GM19463 (cell line): ENCODE measurements at regions not wholly inside any gene's neighbourhood (a gene's known extent, or its start where the extent isn't known, plus 50 kb on each side); places are given as distances from the start of the nearest gene placed in this dataset.
"Not testable (repeated sequence)": the region's sequence is repeated elsewhere in the genome, so short reads cannot be mapped to it uniquely, and the experiment has no call there.

ENCODE experiments used
- ATAC-seq: cut with Tn5 transposase; IDR thresholded peaks from one replicate; pipeline ENCODE4 v1.9.1; 2021; ENCODE audit warnings: mild to moderate bottlenecking, moderate library complexity; ENCODE audit not compliant: unreplicated experiment

DNA sequence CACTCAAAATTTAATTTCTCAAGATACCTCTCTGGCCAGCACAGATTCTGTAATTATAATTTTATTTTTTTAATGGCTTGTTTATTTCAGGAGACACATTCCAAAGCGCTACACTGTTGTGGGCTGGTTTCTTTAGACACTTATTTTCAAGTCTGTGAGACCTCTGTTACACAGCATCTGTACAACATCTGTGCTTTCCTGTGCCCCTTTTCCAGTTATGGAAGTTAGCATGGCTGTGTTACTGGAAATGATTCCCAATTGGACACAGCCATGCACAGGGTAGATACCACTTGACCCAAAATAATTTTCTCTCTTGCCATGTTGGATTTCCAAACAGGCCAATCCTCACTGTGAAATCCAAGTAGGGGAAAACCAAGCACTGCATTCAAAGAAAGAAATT, 172.3 kb upstream of the ADCY1 start:
- no peak for ATAC-seq

DNA sequence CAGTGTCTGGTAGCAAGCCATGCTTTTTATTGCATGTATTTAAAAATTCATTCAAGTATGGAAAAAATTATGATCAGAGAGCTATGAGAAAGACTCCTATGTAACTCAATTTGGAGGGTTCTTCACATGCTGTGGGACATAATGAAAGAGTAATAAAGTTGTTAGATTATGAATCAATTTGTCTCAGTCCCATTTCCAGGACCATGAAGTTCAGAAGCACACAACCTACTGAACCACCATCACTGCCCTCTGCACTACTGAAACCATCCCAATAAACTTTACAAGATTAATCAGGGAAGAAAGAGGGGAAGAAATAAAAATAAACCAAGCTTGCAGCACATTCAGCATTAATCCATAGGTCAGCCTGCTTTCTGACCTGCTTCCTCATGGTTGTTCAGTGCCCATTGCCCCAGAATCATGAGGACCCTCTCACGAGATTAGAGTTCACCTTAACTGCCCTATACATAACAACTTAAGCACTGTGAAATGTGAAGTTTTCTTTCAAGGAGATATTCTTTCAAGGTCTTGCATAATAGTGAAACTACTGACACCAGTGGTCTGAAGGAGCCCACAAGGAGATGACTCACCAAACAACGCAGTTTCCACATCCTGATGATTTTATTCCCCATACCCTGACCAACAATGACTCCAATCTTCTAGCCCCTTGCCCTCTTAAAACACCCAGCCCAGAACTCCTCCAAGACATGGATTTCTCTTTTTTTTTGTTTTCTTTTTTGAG, 171.5 kb upstream of the ADCY1 start:
- ATAC-seq = no peak

DNA sequence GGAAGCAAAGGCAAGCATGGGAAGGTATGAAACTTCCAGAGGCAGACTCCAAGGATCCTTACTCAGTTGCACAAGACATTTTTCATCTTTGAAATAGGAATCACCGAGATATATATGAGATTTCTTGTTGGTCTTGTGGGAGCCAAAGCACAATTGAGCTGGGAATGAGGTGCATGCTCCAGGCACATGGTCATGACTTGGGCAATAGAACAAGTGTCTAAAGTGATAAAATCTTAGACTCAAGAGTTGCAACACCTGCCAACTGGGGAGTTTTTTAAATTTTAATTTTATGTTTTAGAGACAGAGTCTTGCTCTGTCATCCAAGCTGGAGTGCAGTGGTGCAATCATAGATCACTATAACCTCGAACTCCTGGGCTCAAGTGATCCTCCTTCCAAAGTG, 169.5 kb upstream of the ADCY1 start:
- ATAC-seq = no peak

DNA sequence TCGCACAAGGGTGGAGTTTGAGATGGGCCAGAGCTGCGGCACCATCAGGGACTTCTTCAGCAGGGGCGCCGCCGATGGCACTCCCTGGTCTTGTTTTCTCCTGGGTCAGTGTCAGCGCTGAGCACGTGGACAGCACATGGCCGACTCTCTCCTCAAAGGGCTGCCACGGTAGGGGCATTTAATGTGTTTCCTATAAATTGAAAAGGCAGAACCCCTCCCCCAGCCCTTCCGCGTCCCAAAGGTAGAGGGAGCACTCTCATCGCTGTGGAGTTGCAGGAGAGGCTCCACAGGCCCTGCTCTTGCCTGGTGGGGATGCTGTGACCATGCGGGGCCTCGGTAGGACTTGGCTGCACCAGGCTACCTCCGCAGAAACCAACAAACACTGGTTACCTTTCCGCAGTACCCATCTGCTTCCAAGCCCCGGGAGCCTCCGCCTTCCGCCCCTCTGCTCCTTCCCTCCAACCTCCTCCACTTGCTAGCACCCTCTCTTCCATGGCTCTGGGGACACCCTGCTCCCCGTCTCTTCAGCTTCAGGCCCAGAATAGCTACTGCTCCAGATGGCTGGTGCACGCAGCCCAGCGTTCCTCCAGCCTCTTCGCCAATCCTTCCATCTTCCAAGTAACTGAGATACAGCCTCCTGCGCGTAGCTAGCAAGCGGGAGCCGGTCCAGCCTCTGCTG, 166.3 kb upstream of the ADCY1 start:
- ATAC-seq = no peak

DNA sequence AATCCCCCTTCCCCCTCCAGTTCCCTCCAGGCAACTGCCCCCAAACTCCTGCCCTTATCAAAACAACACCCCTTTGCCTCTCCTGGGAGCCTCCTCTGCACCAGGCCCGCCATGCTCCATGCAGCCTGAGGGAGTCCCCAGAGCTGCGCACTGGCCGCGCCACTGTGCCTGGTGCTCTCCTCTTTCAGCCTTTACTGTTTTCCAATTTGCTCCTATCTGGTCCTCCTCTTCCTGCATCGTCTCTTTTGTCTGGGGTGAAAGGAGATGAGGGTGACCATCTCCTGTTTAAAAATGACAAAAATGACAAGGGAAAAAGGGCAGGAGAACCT, 165.8 kb upstream of the ADCY1 start:
- ATAC-seq = no peak

DNA sequence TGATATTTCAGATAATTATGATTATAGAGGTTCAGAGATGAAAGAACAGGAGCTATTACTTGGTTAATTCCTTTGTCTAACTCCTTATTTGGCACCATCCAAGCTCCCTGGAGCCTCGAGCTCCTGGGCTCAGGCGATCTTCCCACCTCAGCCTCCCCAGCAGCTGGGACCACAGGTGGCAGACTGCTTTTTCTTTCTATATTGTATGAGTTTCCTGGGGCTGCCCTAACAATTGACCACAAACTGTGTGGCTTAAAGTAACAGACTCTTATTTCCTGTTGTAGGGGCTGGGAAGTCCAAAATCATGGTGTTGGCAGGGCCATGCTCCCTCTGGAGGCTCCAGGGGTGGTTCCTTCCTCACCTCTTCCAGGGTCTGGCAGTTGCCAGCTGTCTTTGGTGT, 163.3 kb upstream of the ADCY1 start:
- ATAC-seq = no peak

DNA sequence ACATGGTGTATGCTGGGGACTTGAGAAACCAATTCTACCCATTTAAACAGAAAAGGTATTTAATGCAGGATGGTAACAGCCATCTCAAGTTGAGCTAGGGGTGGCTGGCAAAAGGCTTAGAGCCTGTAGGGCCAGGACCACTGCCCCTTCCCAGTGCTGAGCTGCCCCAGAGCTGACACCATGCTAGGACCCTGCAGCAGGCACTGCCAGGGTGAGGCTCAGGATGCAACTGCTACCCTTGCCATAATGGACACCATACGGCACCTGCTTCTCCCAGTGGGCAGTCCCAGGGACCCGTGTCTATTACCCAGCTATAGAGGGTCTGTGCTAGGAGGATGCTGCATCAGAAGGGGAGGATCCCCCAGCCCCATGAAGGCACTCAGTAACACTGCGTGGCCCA, 160.7 kb upstream of the ADCY1 start:
- ATAC-seq = no peak

DNA sequence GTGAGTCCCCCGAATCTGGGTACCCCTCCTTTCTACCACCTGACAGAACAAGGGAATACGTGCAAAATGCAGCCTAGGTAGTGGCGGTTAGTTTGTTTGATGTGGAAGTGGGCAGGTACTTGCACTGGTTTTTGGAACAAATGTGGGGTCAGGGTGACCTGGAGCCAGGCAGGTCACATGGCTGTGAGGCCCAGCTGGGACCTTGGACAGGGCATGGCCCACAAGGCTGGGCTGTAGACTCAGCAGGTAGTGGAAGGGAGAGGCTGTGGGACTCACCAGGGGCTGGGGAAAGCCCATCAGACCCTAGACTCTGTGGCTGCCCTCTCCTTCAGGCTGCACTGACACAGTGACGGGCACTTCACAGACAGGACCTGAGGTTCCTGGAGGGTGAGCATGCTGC, 159.9 kb upstream of the ADCY1 start:
- no peak for ATAC-seq

DNA sequence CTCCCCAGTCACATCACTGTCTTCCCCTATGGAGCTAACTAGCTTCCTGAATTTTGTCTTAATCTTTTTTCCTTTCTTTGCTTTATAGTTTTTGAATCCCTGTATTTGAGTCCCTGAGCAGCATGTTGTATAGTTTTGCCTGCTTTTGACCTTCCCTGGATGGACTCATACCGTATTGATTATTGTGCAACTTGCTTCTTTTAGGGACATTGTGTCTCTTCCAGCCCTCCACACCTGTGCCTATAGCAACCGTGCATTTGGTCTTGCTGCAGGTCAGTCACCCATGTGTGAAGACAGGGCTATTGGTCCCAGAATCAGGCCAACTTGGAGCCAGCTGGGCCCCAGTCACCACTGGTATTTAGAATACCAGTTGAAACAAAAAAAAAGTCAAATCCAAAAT, 158.9 kb upstream of the ADCY1 start:
- no peak for ATAC-seq

DNA sequence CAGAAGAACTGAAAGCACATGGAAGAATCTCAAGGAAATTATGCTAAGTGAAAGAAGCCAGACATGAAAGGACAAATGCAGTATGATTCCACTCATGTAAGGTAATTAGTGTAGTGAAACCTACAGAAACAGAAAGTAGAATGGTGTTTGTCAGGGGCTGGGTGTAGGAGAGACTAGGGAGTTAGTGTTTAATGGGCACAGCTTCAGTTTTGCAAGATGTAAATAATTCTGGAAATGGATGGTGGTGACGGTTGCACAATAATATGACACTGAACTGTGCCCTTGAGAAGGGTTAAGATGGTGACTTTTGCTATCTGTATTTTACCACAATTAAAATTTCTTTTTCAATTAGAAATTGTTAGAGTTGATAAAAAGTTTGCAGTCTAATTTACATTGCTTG, 157.3 kb upstream of the ADCY1 start:
- ATAC-seq = no peak

DNA sequence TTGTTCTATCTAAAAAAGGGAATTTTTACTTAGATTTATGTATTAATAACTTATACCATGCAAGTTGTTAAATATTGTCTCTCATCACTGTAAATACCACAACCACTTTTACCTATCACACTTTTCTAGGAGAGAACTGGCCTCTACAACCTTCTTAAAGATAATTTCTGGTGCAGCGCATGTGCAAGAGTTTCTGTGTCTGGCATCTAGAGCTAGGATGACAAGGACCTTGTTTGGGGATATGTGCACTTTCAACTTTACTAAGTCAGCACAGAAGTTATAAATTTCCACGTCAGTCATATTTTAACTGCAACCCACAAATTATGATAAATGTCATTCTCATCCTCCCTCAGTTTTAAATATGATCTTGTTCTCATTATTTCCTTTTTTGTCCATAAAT, 156.9 kb upstream of the ADCY1 start:
- no peak for ATAC-seq

DNA sequence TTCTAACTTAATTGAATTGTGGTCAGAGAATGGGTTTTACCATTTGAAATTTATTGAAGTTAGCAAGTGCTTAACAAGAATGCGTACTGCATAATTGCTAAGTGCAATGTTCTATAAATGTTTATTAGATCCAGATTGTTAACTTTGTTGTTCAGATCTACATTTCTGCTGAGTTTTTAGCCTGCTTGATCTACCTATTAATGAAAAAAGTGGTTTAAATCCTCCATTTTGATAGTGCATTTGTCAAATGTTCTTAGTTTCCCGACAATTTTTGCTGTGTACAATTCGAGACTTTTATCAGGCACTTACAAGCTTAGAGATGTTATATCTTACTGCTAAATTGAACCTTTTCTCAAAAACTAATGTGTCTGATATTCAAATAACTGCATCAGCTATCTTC, 156.4 kb upstream of the ADCY1 start:
- ATAC-seq = no peak

DNA sequence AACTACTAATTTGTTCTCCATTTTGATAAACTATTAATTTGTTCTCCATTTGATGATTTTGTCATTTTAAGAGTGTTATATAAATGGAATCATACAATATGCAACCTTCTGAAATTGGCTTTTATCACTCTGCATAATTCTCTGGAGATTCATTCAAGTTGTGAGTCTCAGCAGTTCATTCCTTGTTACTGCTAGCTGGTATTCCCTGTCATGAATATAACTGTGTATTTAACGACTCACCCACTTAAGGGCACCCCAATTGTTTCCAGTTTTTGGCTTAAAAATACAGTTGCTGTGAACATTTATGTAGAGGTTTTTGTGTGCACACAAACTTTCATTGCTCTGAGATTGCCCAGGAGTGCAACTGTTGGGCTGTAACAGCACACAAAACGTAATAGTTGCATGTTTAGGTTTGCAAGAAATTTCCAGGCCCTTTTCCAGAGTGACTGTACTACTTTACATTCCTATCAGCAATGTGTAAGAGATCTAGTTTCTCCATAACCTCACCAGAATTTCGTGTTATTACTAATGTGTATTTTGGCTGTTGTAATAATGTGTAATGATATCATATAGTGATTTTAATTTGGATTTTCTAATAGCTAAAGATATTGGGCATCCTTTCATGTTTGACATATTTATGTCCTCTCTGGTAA, 153.2 kb upstream of the ADCY1 start:
- ATAC-seq = no peak

DNA sequence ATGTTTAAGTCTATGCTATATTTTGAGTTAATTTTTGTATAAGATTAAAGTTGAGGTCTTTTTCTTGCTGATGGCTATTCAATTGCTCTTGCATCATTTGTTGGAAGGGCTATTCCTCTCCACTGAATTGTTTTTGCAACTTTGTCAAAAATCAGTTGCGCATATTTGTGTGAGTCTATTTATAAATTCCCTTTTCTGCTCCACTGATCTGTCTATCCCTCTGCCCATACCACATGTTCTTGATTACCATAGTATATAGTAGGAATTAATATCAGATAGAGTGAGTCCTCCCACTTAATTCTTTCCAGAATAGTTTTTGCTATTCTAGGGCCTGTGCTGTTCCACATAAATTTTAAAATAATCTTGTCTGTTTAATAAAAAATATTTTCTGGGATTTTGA, 152.4 kb upstream of the ADCY1 start:
- no peak for ATAC-seq

DNA sequence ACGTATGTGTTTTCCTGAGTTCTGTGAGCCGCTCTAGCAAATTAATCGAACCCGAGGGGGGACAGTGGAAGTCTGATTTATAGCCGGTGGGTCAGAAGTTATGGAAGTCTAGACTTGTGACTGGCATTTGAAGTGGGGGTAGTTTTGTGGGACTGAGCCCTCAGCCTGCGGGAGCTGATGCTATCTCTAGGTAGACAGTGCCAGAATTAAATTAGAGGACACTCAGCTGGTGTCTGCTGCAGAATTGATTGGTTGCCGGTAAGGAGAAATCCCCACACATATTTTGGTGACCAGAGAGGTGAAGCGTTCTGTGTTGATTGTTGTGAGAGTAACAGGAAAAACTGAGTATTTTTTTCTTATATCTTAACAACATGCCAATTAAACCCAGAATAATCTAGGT, 143.8 kb upstream of the ADCY1 start:
- ATAC-seq = no peak

DNA sequence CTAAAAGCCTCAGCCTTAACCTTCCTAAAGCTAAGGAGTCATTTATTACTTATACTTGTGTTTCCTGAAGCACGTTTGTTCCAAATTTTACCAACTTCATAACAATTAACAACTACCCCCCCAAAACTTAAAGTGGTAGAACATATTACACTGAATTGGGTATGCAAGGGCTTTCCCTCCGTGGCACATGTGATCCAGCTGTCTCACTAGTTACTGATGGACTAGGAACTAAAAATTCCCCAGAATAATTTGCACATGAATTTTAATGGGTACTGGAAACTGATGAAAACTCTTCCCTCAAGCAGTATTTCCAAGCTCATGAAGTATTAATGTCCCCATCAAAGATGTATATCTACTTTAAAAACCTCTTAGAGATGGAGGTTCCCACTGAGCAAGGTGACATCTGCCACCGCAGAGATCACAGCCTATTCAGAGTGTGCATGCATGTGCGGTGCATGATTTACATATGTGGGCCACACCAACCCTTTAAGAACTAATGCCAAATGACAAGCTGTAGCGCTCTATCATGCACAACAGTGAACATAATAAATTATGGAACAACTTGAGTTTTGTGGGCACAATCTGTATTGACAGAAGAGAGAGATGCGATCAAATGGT, 139.9 kb upstream of the ADCY1 start:
- no peak for ATAC-seq

DNA sequence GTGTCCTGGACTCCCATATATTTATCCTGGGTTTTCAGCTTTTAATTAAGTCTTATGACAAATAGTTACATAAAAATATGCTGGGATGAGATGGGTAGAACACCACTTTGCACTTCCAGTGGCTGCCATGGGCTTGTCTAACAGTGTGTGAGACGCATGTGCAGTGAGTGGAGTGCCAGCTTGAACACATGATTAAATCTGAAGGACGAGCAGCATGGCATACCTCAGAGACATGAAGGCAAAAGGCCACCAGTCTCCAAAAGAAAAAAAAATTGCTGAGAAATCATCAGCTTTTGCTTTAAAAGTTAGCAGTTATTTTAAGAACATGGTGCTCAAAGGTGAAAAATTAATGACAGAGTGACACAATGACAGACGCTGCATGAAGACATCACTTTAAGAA, 139.0 kb upstream of the ADCY1 start:
- ATAC-seq = no peak

DNA sequence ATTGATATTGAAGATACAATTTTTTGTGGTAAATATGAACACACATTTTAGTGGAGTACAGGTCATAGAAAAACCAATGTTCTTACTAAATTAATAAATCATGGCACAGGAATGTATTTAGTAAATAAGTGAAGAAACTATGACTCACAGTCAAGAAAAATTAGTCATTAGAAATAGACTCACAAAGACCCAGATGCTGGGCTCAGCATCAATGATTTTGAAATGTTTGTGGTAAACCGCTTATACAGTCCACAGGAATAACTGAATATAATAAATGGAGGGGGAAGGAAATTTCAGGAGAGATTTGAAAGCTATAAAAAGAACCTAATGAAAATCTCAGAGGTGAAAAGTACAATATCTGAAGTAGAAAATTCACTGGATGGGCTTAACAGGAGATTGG, 138.3 kb upstream of the ADCY1 start:
- no peak for ATAC-seq

DNA sequence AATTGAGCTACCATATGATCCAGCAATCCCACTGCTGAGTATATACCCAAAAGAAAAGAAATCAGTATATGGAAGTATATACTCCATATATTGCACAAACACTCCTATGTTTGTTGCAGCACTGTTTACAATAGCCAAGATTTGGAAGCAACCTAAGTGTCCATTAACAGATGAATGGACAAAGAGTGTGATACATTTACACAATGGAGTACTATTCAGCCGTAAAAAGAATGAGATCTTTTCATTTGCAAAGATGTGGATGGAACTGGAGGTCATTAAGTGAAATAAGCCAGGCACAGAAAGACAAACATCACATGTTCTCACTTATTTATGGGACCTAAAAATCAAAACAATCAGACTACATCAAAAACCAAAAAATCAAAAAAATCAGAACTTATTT, 133.4 kb upstream of the ADCY1 start:
- ATAC-seq = not testable (repeated sequence)

DNA sequence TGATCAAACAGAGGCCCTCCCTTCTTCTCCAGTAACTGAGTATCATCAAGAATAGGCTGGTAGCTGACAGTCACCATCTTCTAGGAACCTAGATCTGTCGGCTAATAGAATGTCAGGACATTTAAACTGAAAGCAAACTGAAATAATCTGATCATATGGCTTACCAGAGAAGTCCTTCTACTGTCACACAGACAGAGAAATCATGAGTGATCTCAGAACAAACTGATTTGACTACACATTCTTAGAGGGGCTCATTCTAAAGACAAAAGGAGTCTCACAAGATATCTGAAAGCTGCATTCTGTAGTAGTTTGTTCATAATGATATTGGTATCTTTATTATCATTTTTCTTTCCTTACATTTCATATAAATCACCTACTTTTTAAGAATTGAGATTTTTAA, 130.9 kb upstream of the ADCY1 start:
- no peak for ATAC-seq

DNA sequence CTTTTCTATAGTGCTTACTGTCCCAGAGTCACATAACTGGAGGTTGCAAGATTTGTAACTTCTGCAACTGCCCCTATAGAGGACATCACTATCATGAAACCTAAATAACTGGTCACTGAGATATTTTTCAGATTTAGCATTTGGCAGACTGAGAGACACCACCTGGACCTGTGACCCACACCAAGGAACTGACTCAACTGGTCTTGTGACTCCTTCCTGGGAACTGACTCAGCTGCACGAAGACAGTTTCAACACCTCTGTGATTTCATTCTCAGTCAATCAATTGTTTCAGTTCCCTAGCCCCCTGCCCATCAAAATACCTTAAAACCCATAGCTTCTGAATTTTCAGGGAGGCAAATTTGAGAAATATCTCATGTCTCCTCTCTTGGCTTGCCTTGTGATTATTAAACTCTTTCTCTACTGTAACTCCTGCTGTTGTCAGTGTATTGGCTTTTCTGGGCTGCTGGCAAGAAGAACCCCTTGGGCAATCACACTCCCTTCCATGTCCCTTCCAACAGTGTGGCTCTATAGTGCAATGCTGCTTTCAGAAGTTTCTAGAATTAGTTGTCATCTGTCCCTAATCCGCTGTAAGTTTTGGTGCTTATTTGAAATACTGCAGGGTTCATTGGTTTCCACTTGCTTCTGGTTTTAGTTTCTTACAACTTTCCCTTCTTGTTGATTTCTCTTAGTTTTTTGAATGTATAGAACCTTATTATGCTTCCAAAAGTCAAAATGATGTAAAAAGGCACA, 127.8 kb upstream of the ADCY1 start:
- ATAC-seq = peak; percentile 94
